ENCODE measurements at regions not wholly inside any gene's neighbourhood (a gene's known extent, or its start where the extent isn't known, plus 50 kb on each side); places are given as distances from the start of the nearest gene placed in this dataset.

DNA sequence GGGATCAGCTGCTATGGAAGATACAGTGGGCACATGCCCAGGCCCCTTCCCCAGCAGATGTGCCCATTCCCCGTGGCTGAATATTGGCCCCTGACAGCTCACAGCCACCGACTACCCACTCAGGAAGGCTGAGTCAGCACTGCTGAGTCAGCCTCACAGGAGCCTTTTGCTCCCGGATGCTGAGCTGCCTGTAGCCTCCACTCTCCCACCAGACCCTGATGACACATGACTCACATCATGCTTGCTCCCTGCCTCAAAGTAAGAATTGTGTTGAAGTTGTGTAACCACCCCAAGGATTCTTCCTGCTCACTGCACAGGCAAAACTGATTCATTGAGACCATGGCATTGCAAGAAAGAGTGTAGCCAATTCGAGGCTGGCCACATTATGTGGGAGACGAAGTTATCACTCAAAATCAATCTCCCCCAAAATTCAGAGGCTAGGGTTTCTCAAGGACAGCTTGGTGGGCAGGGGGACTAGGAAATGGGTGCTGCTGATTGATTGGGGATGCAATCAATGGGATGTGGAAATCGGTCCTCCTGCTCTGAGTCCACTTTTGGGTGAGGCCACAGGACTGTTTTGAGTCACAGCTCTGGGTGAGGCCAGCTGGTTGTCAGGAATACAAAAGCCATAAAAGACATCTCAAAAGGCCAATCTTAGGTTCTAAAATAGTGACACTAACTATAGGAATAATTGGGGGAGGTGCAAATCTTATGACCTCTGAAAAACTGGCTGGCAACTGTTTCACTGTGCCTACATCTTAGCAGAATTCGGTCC, 556.6 kb upstream of the CDH4 start:
- Mint-ChIP-seq H3K27ac (no peak overlapping the region), H3K27me3 (ENCODE audit: insufficient read depth, low read depth) (peaks cover 9% of the 10 kb centered on the region), H3K4me1 (peaks cover 24% of the 10 kb centered on the region), H3K4me3 (no peak overlapping the region), H3K36me3 (peaks cover 2% of the 10 kb centered on the region), H3K9me3 (peaks cover 2% of the 10 kb centered on the region)
- H3K9me3 ChIP-seq (ENCODE audit: low read depth), result no peaks in the 10 kb centered on the region
- no peaks in the 10 kb centered on the region for H3K27me3 ChIP-seq
- H3K4me3 ChIP-seq, result no peak overlapping the region
- no peaks in the 10 kb centered on the region for H4K20me1 ChIP-seq (ENCODE audit: low read depth)
- no peak overlapping the region for H3K9ac ChIP-seq
- no peaks in the 10 kb centered on the region for H3K79me2 ChIP-seq (ENCODE audit: low read depth)
- no peaks in the 10 kb centered on the region for H3K36me3 ChIP-seq
- peaks cover 23% of the 10 kb centered on the region for H3K4me1 ChIP-seq
- H3K27ac ChIP-seq, result no peak overlapping the region
- no peak for TF ChIP-seq EZH2 (IDR thresholded peaks at IDR 0.05)
- TF ChIP-seq, protein P1, sequence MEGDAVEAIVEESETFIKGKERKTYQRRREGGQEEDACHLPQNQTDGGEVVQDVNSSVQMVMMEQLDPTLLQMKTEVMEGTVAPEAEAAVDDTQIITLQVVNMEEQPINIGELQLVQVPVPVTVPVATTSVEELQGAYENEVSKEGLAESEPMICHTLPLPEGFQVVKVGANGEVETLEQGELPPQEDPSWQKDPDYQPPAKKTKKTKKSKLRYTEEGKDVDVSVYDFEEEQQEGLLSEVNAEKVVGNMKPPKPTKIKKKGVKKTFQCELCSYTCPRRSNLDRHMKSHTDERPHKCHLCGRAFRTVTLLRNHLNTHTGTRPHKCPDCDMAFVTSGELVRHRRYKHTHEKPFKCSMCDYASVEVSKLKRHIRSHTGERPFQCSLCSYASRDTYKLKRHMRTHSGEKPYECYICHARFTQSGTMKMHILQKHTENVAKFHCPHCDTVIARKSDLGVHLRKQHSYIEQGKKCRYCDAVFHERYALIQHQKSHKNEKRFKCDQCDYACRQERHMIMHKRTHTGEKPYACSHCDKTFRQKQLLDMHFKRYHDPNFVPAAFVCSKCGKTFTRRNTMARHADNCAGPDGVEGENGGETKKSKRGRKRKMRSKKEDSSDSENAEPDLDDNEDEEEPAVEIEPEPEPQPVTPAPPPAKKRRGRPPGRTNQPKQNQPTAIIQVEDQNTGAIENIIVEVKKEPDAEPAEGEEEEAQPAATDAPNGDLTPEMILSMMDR (IDR thresholded peaks at IDR 0.05), result no peak
- TF ChIP-seq EZH2phosphoT487 (IDR thresholded peaks at IDR 0.05), result no peak
- no peak for DNase-seq (ENCODE audit: low spot score)
- no peak overlapping the region for H3K4me2 ChIP-seq
- no peak overlapping the region for H2AFZ ChIP-seq (replicated peaks)
- H3F3A ChIP-seq (ENCODE audit: low read depth), result peaks cover 9% of the 10 kb centered on the region

DNA sequence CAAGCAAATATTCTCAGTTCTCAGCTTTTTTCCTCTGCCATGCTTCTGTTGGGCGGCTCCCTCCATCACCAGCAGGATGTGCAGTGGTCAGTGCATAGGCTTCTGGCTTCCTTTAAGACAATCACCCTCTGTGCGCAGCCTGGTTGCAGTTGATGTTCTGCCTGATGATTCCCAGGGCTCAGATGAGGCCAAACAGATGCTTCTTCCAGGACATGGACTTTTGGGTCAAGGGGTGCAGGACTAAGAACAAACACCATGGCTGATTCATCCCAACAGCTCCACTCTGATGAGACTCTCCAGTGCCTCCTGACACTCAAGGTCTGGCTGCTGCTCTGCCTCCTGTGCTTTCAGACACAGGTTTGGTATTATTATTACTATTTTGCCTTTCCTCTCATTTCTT, 554.8 kb upstream of the CDH4 start:
- DNase-seq (ENCODE audit: low spot score), result no peak
- no peaks in the 10 kb centered on the region for H3K36me3 ChIP-seq
- H3K27me3 ChIP-seq, result no peaks in the 10 kb centered on the region
- H3K79me2 ChIP-seq (ENCODE audit: low read depth), result no peaks in the 10 kb centered on the region
- peaks cover 7% of the 10 kb centered on the region for H3F3A ChIP-seq (ENCODE audit: low read depth)
- H3K4me2 ChIP-seq, result no peak overlapping the region
- Mint-ChIP-seq H3K4me3 (no peak overlapping the region), H3K27ac (no peak overlapping the region), H3K27me3 (ENCODE audit: insufficient read depth, low read depth) (peaks cover 9% of the 10 kb centered on the region), H3K36me3 (peaks cover 2% of the 10 kb centered on the region), H3K4me1 (peaks cover 18% of the 10 kb centered on the region), H3K9me3 (peaks cover 2% of the 10 kb centered on the region)
- peaks cover 21% of the 10 kb centered on the region for H3K4me1 ChIP-seq
- no peaks in the 10 kb centered on the region for H3K9me3 ChIP-seq (ENCODE audit: low read depth)
- H4K20me1 ChIP-seq (ENCODE audit: low read depth), result no peaks in the 10 kb centered on the region
- H2AFZ ChIP-seq (replicated peaks), result no peak overlapping the region
- H3K4me3 ChIP-seq, result no peak overlapping the region
- TF ChIP-seq, protein P1 (IDR thresholded peaks at IDR 0.05), result no peak
- TF ChIP-seq EZH2 (IDR thresholded peaks at IDR 0.05), result no peak
- no peak for TF ChIP-seq EZH2phosphoT487 (IDR thresholded peaks at IDR 0.05)
- no peak overlapping the region for H3K9ac ChIP-seq
- no peak overlapping the region for H3K27ac ChIP-seq

DNA sequence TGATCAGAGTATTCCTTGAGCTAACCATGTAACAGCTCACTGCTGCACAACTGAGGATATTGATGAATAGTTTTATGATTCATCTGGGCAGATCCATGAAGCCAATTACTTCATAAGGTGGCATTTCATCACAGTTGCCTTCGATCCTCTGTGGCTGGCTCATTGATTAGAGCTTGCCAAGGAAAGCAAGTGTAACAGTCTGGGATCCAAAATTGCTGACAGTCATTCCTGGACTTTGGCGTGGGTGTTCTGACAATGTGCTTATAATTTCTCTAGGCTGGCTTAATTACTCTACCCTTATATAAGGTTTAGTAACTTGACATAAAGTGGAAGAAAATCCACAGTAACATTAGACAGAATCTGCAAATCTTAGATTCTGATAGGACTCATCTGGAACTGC, 551.3 kb upstream of the CDH4 start:
- Mint-ChIP-seq H3K36me3 (peaks cover 2% of the 10 kb centered on the region), H3K27ac (no peak overlapping the region), H3K27me3 (ENCODE audit: insufficient read depth, low read depth) (peaks cover 4% of the 10 kb centered on the region), H3K4me1 (no peaks in the 10 kb centered on the region), H3K9me3 (peaks cover 2% of the 10 kb centered on the region), H3K4me3 (no peak overlapping the region)
- no peaks in the 10 kb centered on the region for H3F3A ChIP-seq (ENCODE audit: low read depth)
- H3K36me3 ChIP-seq, result no peaks in the 10 kb centered on the region
- no peak overlapping the region for H3K9ac ChIP-seq
- no peak for TF ChIP-seq EZH2phosphoT487 (IDR thresholded peaks at IDR 0.05)
- TF ChIP-seq, protein P1 (IDR thresholded peaks at IDR 0.05), result no peak
- no peak for TF ChIP-seq EZH2 (IDR thresholded peaks at IDR 0.05)
- no peaks in the 10 kb centered on the region for H3K27me3 ChIP-seq
- no peaks in the 10 kb centered on the region for H3K9me3 ChIP-seq (ENCODE audit: low read depth)
- no peak for DNase-seq (ENCODE audit: low spot score)
- H3K79me2 ChIP-seq (ENCODE audit: low read depth), result no peaks in the 10 kb centered on the region
- H2AFZ ChIP-seq (replicated peaks), result no peak overlapping the region
- H3K27ac ChIP-seq, result no peak overlapping the region
- no peak overlapping the region for H3K4me2 ChIP-seq
- H4K20me1 ChIP-seq (ENCODE audit: low read depth), result no peaks in the 10 kb centered on the region
- no peaks in the 10 kb centered on the region for H3K4me1 ChIP-seq
- H3K4me3 ChIP-seq, result no peak overlapping the region
